Immature natural killer cell (primary cell): ENCODE measurements at regions not wholly inside any gene's neighbourhood (a gene's known extent, or its start where the extent isn't known, plus 50 kb on each side); places are given as distances from the start of the nearest gene placed in this dataset.

Experiments
- DNase-seq, 3 donors: peaks; one replicate each; pipeline ENCODE4 v3.0.0; 2022; ENCODE audit warnings: mixed read lengths in 1 of 3
- H3K27ac Mint-ChIP-seq, 6 donors: one replicate each; pipeline ENCODE4 v1.8.0; 2020; ENCODE audit warnings: mixed read lengths in 6 of 6, mild to moderate bottlenecking in 5 of 6, inconsistent platforms in 4 of 6, moderate library complexity in 3 of 6
- H3K27me3 Mint-ChIP-seq, 3 donors: one replicate each; pipeline ENCODE4 v1.8.0; 2020 to 2021; ENCODE audit warnings: low read depth in 3 of 3, mild to moderate bottlenecking in 3 of 3, mixed read lengths in 3 of 3, moderate library complexity in 3 of 3, inconsistent platforms in 1 of 3
- H3K36me3 Mint-ChIP-seq, 3 donors: one replicate each; pipeline ENCODE4 v1.8.0; 2020; ENCODE audit warnings: mixed read lengths in 3 of 3, inconsistent platforms in 2 of 3, mild to moderate bottlenecking in 2 of 3
- H3K4me1 Mint-ChIP-seq, 2 donors: one replicate each; pipeline ENCODE4 v1.8.0; 2020; ENCODE audit warnings: inconsistent platforms in 2 of 2, mild to moderate bottlenecking in 2 of 2, mixed read lengths in 2 of 2, moderate library complexity in 1 of 2
- H3K4me3 Mint-ChIP-seq, 5 donors: one replicate each; pipeline ENCODE4 v1.8.0; 2020; ENCODE audit warnings: mild to moderate bottlenecking in 5 of 5, mixed read lengths in 5 of 5, inconsistent platforms in 3 of 5, moderate library complexity in 3 of 5
- H3K9me3 Mint-ChIP-seq, 6 donors: one replicate each; pipeline ENCODE4 v1.8.0; 2020; ENCODE audit warnings: mild to moderate bottlenecking in 6 of 6, mixed read lengths in 6 of 6, inconsistent platforms in 4 of 6, moderate library complexity in 3 of 6

GRCh38 chr13:31964168-31964567, 67.4 kb upstream of the FRY start:
- H3K9me3 Mint-ChIP-seq: peaks cover 0 to 19% (median 5%) of the 10 kb centered on the region in 6 donors
- no peak for DNase-seq
- peaks cover 0 to 3% (median 0%) of the 10 kb centered on the region in 3 donors for H3K27me3 Mint-ChIP-seq
- no peak overlapping the region for H3K27ac Mint-ChIP-seq
- peaks cover 7 to 29% (median 21%) of the 10 kb centered on the region in 3 donors for H3K36me3 Mint-ChIP-seq
- no peak overlapping the region for H3K4me3 Mint-ChIP-seq
- peaks cover 5 to 11% of the 10 kb centered on the region in 2 donors for H3K4me1 Mint-ChIP-seq

GRCh38 chr13:31965361-31966066, 66.1 kb upstream of the FRY start:
- Mint-ChIP-seq H3K9me3 (peaks cover 0 to 19% (median 5%) of the 10 kb centered on the region in 6 donors), H3K27ac (no peak overlapping the region), H3K27me3 (peaks cover 0 to 3% (median 0%) of the 10 kb centered on the region in 3 donors), H3K4me3 (no peak overlapping the region), H3K4me1 (peaks cover 5 to 11% of the 10 kb centered on the region in 2 donors), H3K36me3 (peaks cover 7 to 29% (median 21%) of the 10 kb centered on the region in 3 donors)
- no peak for DNase-seq

GRCh38 chr13:31967155-31967554, 64.4 kb upstream of the FRY start:
- Mint-ChIP-seq H3K27ac (no peak overlapping the region), H3K4me1 (peaks cover 5 to 11% of the 10 kb centered on the region in 2 donors), H3K4me3 (no peak overlapping the region), H3K27me3 (peaks cover 0 to 5% (median 0%) of the 10 kb centered on the region in 3 donors), H3K36me3 (peaks cover 7 to 24% (median 16%) of the 10 kb centered on the region in 3 donors), H3K9me3 (peaks cover 0 to 19% (median 5%) of the 10 kb centered on the region in 6 donors)
- no peak for DNase-seq

DNA sequence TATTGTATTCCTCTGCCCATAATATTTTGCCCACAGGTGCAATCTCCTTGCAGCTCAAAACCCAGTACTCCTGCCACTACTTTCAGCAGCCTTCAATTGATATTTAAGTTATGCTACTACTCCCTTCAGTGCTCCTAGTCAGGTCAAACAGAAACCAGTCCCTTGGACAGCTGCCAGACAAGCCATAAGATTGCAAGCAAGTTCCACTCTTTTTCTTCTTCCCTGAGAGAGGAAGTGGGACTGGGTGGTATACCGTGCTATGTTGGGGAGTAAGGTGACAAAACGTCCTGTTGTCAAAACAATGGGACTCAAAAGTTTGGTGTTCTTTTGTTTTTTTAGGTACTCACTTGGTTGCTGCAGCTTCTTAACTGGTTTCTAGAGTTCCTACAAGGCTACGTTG, 63.1 kb upstream of the FRY start:
- peak in 1 of 3 donors; percentile 19 for DNase-seq
- H3K4me1 Mint-ChIP-seq: peaks cover 5 to 11% of the 10 kb centered on the region in 2 donors
- peaks cover 0 to 19% (median 5%) of the 10 kb centered on the region in 6 donors for H3K9me3 Mint-ChIP-seq
- H3K27ac Mint-ChIP-seq: peak overlapping the region in 1 of 6 donors; percentile 34
- H3K4me3 Mint-ChIP-seq: no peak overlapping the region
- peaks cover 0 to 2% (median 0%) of the 10 kb centered on the region in 3 donors for H3K27me3 Mint-ChIP-seq
- H3K36me3 Mint-ChIP-seq: peaks cover 7 to 28% (median 16%) of the 10 kb centered on the region in 3 donors

- Mint-ChIP-seq H3K27ac (no peak overlapping the region), H3K36me3 (peaks cover 12 to 30% (median 16%) of the 10 kb centered on the region in 3 donors), H3K4me3 (no peak overlapping the region), H3K4me1 (peaks cover 5 to 11% of the 10 kb centered on the region in 2 donors), H3K9me3 (peaks cover 0 to 19% (median 5%) of the 10 kb centered on the region in 6 donors), H3K27me3 (peaks cover 0 to 2% (median 0%) of the 10 kb centered on the region in 3 donors)
- no peak for DNase-seq
Observed at GRCh38 chr13:31970231-31970930, 61.2 kb upstream of the FRY start.

DNA sequence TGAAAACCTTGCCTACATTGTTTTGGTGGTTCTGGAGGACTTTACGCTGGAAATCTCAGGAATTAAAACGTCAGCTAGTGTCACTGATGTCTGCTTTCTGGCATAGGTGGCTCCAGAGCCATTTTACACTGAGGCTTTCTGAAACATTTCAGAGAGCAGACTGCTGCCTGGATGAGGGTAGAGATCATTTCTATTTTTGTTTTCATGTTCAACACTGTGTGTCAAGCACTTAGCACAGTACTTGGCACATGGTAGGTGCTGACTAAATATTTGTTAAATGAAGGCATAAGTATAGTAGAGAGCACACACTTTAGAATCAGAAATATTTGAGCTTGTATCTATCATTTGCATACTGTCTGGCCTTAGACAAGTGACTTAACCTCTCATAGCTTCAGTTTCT, 59.1 kb upstream of the FRY start:
- H3K9me3 Mint-ChIP-seq: peaks cover 0 to 10% (median 1%) of the 10 kb centered on the region in 6 donors

GRCh38 chr13:31978021-31978420, 53.6 kb upstream of the FRY start:
- Mint-ChIP-seq H3K27me3 (no peaks in the 10 kb centered on the region), H3K4me1 (no peaks in the 10 kb centered on the region), H3K4me3 (no peak overlapping the region), H3K36me3 (peaks cover 0 to 10% (median 9%) of the 10 kb centered on the region in 3 donors), H3K9me3 (peaks cover 0 to 2% (median 0%) of the 10 kb centered on the region in 6 donors), H3K27ac (no peak overlapping the region)
- no peak for DNase-seq

More for the DNA sequence above, 59.1 kb upstream of the FRY start:
- Mint-ChIP-seq H3K4me3 (no peak overlapping the region), H3K4me1 (peaks cover 5 to 11% of the 10 kb centered on the region in 2 donors), H3K27ac (peak overlapping the region in 1 of 6 donors; percentile 9), H3K27me3 (peaks cover 0 to 2% (median 0%) of the 10 kb centered on the region in 3 donors), H3K36me3 (peaks cover 8 to 18% (median 12%) of the 10 kb centered on the region in 3 donors)
- no peak for DNase-seq

DNA sequence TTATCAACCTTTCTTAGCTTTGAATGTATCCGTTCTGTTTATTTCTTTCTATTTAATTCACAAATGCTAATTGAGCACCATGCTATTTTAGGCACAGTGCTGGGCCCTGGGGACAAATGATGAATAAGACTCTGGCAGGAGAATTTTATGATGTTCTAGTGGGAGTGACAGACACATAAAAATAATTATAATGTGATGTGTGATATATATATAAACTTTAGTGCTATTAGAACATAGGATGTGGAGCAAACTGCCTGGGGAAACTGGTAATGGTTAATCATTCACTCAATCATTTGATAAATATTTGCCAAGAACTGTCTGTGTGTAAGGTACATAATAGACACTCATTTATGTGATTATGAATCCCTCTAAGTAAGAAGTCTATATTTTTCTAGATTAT, 50.7 kb upstream of the FRY start:
- Mint-ChIP-seq H3K4me3 (no peak overlapping the region), H3K27me3 (no peaks in the 10 kb centered on the region), H3K4me1 (no peaks in the 10 kb centered on the region), H3K36me3 (peaks cover 0 to 8% (median 3%) of the 10 kb centered on the region in 3 donors), H3K9me3 (peaks cover 0 to 2% (median 0%) of the 10 kb centered on the region in 6 donors), H3K27ac (no peak overlapping the region)
- DNase-seq: no peak
